OCI-LY7 (cell line): ENCODE measurements at regions not wholly inside any gene's neighbourhood (a gene's known extent, or its start where the extent isn't known, plus 50 kb on each side); places are given as distances from the start of the nearest gene placed in this dataset.
"Not testable (repeated sequence)": the region's sequence is repeated elsewhere in the genome, so short reads cannot be mapped to it uniquely, and the experiment has no call there.

Experiments
- EZH2phosphoT487 ChIP-seq: fragments of 200-600 bp; sonication (generic); IDR thresholded peaks from 2 replicates; pipeline ENCODE4 v1.6.1; 2018; ENCODE audit warnings: low read depth, borderline replicate concordance, mild to moderate bottlenecking, mixed run types, antibody characterized with exemption, low read length, moderate library complexity, mixed read lengths
- TF ChIP-seq, protein P1 (sequence below): fragments of 200-600 bp; sonication (generic); conservative IDR thresholded peaks from 2 replicates; pipeline ENCODE4 v1.5.1; 2014; ENCODE audit warnings: mild to moderate bottlenecking, antibody characterized with exemption, low read length, moderate library complexity, mixed read lengths

DNA sequence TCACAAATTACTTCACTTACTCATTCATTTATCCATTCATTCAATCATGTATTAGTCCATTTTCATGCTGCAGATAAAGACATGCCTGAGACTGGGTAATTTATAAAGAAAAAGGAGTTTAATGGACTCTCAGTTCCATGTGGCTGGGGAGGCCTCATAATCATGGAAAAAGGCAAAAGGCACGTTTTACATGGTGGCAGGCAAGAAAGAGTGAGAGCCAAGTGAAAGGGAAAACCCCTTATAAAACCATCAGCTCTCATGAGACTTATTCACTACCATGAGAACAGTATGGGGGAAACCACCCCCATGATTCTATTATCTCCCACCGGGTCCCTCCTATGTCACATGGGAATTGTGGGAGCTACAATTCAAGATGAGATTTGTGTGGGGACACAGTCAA is 452.0 kb downstream of the MIAT start:
- TF ChIP-seq, protein P1, sequence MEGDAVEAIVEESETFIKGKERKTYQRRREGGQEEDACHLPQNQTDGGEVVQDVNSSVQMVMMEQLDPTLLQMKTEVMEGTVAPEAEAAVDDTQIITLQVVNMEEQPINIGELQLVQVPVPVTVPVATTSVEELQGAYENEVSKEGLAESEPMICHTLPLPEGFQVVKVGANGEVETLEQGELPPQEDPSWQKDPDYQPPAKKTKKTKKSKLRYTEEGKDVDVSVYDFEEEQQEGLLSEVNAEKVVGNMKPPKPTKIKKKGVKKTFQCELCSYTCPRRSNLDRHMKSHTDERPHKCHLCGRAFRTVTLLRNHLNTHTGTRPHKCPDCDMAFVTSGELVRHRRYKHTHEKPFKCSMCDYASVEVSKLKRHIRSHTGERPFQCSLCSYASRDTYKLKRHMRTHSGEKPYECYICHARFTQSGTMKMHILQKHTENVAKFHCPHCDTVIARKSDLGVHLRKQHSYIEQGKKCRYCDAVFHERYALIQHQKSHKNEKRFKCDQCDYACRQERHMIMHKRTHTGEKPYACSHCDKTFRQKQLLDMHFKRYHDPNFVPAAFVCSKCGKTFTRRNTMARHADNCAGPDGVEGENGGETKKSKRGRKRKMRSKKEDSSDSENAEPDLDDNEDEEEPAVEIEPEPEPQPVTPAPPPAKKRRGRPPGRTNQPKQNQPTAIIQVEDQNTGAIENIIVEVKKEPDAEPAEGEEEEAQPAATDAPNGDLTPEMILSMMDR, result not testable (repeated sequence)
- not testable (repeated sequence) for TF ChIP-seq EZH2phosphoT487
